HAP-1 (cell line): ENCODE measurements at regions not wholly inside any gene's neighbourhood (a gene's known extent, or its start where the extent isn't known, plus 50 kb on each side); places are given as distances from the start of the nearest gene placed in this dataset.

ENCODE experiments used
- DNase-seq, 2 experiments: peaks; one replicate each; pipeline ENCODE4 v3.0.0-alpha.2; 2016 to 2020; ENCODE audit warnings: low spot score in 2 of 2
- H3K27me3 ChIP-seq: fragments of 250-450 bp; sonication (Bioruptor Pico); 2 replicates; pipeline ENCODE4 v1.5.1; 2020; ENCODE audit warnings: low read depth, mild to moderate bottlenecking, moderate library complexity
- H3K36me3 ChIP-seq: fragments of 250-450 bp; sonication (Bioruptor Pico); replicated peaks from 2 replicates; pipeline ENCODE4 v1.5.1; 2020; ENCODE audit warnings: mild to moderate bottlenecking
- H3K4me1 ChIP-seq: fragments of 250-450 bp; sonication (Bioruptor Pico); 2 replicates; pipeline ENCODE4 v1.5.1; 2020; ENCODE audit warnings: mild to moderate bottlenecking
- H3K4me3 ChIP-seq: fragments of 250-450 bp; sonication (Bioruptor Pico); 2 replicates; pipeline ENCODE4 v1.5.1; 2020; ENCODE audit warnings: mild to moderate bottlenecking, moderate library complexity
- H3K9me3 ChIP-seq: fragments of 250-450 bp; sonication (Bioruptor Pico); 2 replicates; pipeline ENCODE4 v1.5.1; 2020; ENCODE audit warnings: mild to moderate bottlenecking, moderate library complexity
- in situ Hi-C: fragments of 300-500 bp; cut with MboI; formaldehyde crosslinking; loops from 3 replicates; pipeline ENCODE4 v1.14.3; 2020; ENCODE audit warnings: low sequenced_read_pairs, inconsistent platforms, mixed read lengths

- in situ Hi-C loops, result no loop called here
- no peak for DNase-seq
- Histone ChIP-seq H3K4me3 (no peak overlapping the region), H3K4me1 (no peaks in the 10 kb centered on the region), H3K9me3 (no peaks in the 10 kb centered on the region), H3K27me3 (no peaks in the 10 kb centered on the region), H3K36me3 (no peaks in the 10 kb centered on the region)
These were observed 1017.5 kb downstream of the SORCS1 start for GRCh38 chr10:106147021-106147420.

DNA sequence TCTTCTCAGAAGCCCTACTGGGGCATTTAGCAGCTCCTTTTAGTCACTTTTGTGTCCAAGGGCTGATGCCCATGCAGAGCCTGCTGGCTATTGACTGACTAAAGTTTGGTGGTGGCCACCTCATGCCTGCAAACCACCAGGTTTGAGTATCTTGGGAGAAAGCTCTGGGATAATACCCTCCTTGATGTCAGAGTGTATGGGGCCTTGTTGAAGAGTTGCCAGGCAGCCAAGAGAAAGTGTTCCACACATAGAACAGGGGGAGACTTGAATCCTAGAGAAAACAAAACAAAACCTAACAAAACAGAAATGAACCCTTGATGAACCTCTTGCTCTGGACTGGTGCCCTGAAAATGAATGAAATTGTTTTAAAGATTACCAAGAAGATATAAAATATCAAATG lies 1024.6 kb downstream of the SORCS1 start:
- no peak overlapping the region for H3K4me3 ChIP-seq
- in situ Hi-C loops, result no loop called here

DNA sequence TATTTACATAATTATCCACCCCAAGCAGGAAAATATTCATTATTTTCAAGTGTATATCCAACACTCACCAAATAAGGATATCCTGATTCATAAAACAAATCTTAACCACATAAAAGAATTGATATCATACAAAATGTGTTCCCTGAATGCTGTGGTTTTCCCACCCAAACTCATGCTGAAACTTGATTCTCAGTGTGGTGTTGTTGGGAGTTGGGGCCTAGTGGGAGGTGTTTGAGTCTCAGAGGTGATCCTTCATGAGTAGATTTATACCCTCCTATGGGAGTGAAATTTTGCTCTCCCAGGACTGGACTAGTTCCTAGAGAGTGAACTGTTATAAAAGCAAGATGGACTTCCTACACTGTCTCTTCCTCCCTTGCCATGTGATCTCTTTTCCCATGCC lies 1028.3 kb downstream of the SORCS1 start:
- H3K4me1 ChIP-seq, result no peaks in the 10 kb centered on the region
- DNase-seq, result no peak
- no peaks in the 10 kb centered on the region for H3K27me3 ChIP-seq
- no peak overlapping the region for H3K4me3 ChIP-seq
- in situ Hi-C loops, result no loop called here
- H3K9me3 ChIP-seq, result no peaks in the 10 kb centered on the region
- H3K36me3 ChIP-seq, result no peaks in the 10 kb centered on the region

More for the DNA sequence above, 1024.6 kb downstream of the SORCS1 start:
- no peaks in the 10 kb centered on the region for H3K27me3 ChIP-seq
- H3K9me3 ChIP-seq, result no peaks in the 10 kb centered on the region
- no peak for DNase-seq
- H3K4me1 ChIP-seq, result no peaks in the 10 kb centered on the region
- no peaks in the 10 kb centered on the region for H3K36me3 ChIP-seq

DNA sequence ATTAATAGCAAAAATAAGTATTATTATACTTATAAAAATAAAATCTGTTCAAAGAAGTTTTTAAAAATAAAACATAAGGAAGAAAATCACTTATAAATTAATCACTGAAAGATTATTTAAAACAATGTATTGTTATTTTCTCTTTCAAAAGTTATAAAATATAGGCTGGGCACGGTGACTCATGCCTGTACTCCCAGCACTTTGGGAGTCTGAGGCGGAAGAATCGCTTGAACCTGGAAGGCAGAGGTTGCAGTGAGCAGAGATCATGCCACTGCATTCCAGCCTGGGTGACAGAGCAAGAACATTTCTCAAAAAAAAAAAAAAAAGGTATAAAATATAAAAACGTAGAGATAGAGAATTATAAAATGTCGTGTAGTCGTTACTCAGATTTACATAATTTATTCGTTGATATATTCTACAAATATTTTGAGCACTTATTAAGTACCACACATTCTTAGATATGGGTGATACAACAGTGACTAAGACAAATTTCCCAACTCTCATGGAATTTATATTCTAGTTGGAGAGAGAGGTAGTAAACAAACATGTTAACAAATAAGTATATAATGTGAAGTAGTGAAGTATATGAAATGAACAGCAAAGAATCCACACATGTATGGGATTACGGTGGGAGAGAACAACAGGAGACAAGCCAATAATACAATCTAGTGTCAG lies 1030.0 kb downstream of the SORCS1 start:
- in situ Hi-C loops, result no loop called here
- Histone ChIP-seq H3K36me3 (no peaks in the 10 kb centered on the region), H3K9me3 (no peaks in the 10 kb centered on the region)

DNA sequence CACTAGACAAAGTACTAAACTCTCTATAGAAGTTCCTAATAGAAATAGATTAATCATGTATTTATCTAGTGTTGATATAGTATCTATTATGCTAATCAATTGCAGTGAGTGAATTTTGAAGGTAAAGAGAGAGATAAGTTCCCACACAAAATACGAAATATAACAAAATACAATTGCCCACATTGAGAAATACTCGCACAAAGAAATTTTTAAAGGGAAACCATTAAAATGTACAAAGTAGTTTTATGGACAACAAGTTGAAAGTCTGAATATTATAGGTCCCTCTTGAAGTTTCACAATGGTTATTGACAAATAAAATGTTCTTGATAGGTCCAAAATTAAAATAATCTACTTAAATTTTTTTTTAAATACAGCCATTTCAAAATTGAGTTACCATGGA lies 1031.1 kb downstream of the SORCS1 start:
- H3K36me3 ChIP-seq, result no peaks in the 10 kb centered on the region
- DNase-seq, result no peak
- no peaks in the 10 kb centered on the region for H3K9me3 ChIP-seq
- H3K4me3 ChIP-seq, result no peak overlapping the region
- H3K27me3 ChIP-seq, result no peaks in the 10 kb centered on the region
- H3K4me1 ChIP-seq, result no peaks in the 10 kb centered on the region
- in situ Hi-C loops, result no loop called here

More for the DNA sequence above, 1030.0 kb downstream of the SORCS1 start:
- H3K4me3 ChIP-seq, result no peak overlapping the region
- no peaks in the 10 kb centered on the region for H3K27me3 ChIP-seq
- DNase-seq, result no peak
- no peaks in the 10 kb centered on the region for H3K4me1 ChIP-seq

GRCh38 chr10:106132956-106133355 lies 1031.5 kb downstream of the SORCS1 start:
- Histone ChIP-seq H3K4me1 (no peaks in the 10 kb centered on the region), H3K36me3 (no peaks in the 10 kb centered on the region), H3K27me3 (no peaks in the 10 kb centered on the region), H3K9me3 (no peaks in the 10 kb centered on the region), H3K4me3 (no peak overlapping the region)
- in situ Hi-C loops, result no loop called here
- no peak for DNase-seq

DNA sequence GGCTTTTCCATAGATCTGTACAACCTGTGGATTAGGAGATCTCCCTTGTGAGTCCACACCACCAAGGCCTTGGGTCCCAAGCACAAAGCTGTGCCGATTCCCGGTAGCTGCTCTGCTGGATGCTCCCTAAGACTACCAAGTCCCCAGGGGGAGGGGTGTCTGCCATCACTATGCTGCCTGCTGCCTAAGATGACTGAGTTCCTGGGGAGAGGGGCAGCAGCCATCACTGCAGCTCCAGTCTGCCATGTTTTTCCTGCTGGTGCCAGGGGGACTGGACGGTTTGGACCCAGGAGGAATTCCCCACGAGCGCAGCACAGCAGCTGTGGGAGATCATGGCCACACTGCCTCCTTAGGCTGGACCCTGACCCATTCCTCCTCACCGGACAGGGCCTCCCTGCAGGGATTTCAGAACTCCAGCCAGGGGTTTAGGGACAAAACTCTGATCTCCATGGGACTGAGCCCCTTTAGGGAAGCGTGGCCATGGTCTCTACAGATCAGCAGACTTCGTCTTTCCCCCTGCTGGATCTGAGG lies 1049.8 kb downstream of the SORCS1 start:
- Histone ChIP-seq H3K4me3 (no peak overlapping the region), H3K27me3 (no peaks in the 10 kb centered on the region), H3K9me3 (no peaks in the 10 kb centered on the region), H3K4me1 (no peaks in the 10 kb centered on the region), H3K36me3 (no peaks in the 10 kb centered on the region)
- in situ Hi-C loops, result no loop called here
- DNase-seq, result no peak

DNA sequence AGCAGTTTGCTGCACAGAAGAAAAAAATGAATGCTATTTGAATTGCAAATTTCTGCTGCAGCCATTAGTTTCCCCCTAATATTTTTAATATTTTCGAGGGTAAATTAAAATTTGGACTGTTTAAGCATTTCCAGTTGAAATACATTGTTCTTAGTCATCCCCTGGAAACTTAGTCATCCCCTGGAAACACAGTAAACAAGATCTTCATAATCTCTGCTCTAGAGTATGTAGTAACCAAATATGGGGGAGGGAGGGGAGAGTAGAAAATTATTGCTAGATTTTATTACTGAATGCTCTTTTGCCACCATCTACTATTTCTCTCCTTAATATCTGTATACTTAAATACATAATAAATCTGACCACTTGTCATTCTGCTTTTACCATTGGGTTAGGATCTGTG lies 1053.3 kb downstream of the SORCS1 start:
- no peak overlapping the region for H3K4me3 ChIP-seq
- in situ Hi-C loops, result no loop called here
- no peaks in the 10 kb centered on the region for H3K27me3 ChIP-seq
- DNase-seq, result no peak
- no peaks in the 10 kb centered on the region for H3K4me1 ChIP-seq
- H3K9me3 ChIP-seq, result no peaks in the 10 kb centered on the region
- H3K36me3 ChIP-seq, result no peaks in the 10 kb centered on the region

- Histone ChIP-seq H3K9me3 (no peaks in the 10 kb centered on the region), H3K27me3 (no peaks in the 10 kb centered on the region), H3K4me1 (no peaks in the 10 kb centered on the region), H3K4me3 (no peak overlapping the region), H3K36me3 (no peaks in the 10 kb centered on the region)
- in situ Hi-C loops, result no loop called here
- no peak for DNase-seq
These were observed 1056.8 kb downstream of the SORCS1 start for GRCh38 chr10:106107706-106108105.

DNA sequence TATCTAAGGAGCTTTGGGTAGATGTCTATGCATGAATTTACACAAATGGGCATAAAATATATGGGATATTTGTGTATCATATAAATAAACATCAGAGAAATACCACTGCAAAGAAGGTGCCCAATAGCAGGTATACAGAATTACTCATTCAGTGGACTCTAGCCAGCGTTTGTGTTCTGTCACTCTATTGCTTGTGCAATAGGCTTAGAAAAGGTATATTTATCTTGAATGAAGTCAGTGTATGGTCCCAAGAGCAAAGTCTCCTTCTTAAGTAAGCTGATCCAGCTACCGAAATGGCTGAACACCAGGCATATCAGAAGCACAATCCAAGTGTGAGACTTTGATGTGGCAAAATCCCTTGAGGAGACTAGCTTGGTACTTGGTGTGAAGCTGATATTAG lies 1058.4 kb downstream of the SORCS1 start:
- no peaks in the 10 kb centered on the region for H3K4me1 ChIP-seq
- H3K27me3 ChIP-seq, result no peaks in the 10 kb centered on the region
- H3K9me3 ChIP-seq, result no peaks in the 10 kb centered on the region
- no peak for DNase-seq
- H3K4me3 ChIP-seq, result no peak overlapping the region
- H3K36me3 ChIP-seq, result no peaks in the 10 kb centered on the region
- in situ Hi-C loops, result no loop called here

- Histone ChIP-seq H3K27me3 (no peaks in the 10 kb centered on the region), H3K4me3 (no peak overlapping the region), H3K36me3 (no peaks in the 10 kb centered on the region), H3K9me3 (no peaks in the 10 kb centered on the region), H3K4me1 (no peaks in the 10 kb centered on the region)
- in situ Hi-C loops, result no loop called here
- DNase-seq, result no peak
These were observed 1074.7 kb downstream of the SORCS1 start for GRCh38 chr10:106089855-106090254.

DNA sequence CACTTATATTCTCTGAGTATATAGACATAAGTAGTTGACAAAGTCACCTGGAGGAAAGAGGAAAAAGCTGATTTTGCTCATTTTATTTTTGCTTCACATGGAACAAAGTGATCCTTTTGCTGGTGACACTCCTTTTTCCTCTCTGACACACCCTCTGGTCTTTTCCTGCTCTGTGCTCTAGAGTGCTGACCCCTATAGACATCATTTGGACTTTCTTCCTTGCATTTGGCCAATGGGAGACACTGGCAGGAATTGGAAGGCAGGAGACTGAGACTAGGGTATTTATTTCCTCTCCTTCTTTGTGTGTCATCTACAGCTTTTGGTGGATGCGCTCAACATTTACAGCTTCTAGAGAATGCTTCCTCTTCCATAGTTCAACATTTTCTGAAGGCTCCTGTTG lies 1078.1 kb downstream of the SORCS1 start:
- H3K4me3 ChIP-seq, result no peak overlapping the region
- in situ Hi-C loops, result no loop called here
- no peaks in the 10 kb centered on the region for H3K36me3 ChIP-seq
- no peak for DNase-seq
- no peaks in the 10 kb centered on the region for H3K27me3 ChIP-seq
- H3K9me3 ChIP-seq, result no peaks in the 10 kb centered on the region
- H3K4me1 ChIP-seq, result no peaks in the 10 kb centered on the region

- H3K36me3 ChIP-seq, result no peaks in the 10 kb centered on the region
- no peaks in the 10 kb centered on the region for H3K27me3 ChIP-seq
- no peak overlapping the region for H3K4me3 ChIP-seq
- no peaks in the 10 kb centered on the region for H3K4me1 ChIP-seq
- no peaks in the 10 kb centered on the region for H3K9me3 ChIP-seq
- no peak for DNase-seq
- in situ Hi-C loops, result no loop called here
These were observed 1080.9 kb downstream of the SORCS1 start for GRCh38 chr10:106083572-106083971.

- no peaks in the 10 kb centered on the region for H3K4me1 ChIP-seq
- in situ Hi-C loops, result no loop called here
- no peaks in the 10 kb centered on the region for H3K36me3 ChIP-seq
- no peak for DNase-seq
- H3K9me3 ChIP-seq, result no peaks in the 10 kb centered on the region
- no peaks in the 10 kb centered on the region for H3K27me3 ChIP-seq
- no peak overlapping the region for H3K4me3 ChIP-seq
These were observed 1081.6 kb downstream of the SORCS1 start for GRCh38 chr10:106082865-106083264.
